Muscle of leg (tissue), 3 donors: ENCODE measurements at regions not wholly inside any gene's neighbourhood (a gene's known extent, or its start where the extent isn't known, plus 50 kb on each side); places are given as distances from the start of the nearest gene placed in this dataset.

Source experiments
- DNase-seq: peaks from one replicate; pipeline ENCODE4 v3.0.0; 2013
- H3K27ac ChIP-seq: one replicate; pipeline ENCODE4 v1.5.1; 2013; ENCODE audit warnings: mild to moderate bottlenecking, low read length, control low read depth
- H3K27me3 ChIP-seq: one replicate; pipeline ENCODE4 v1.6.1; 2013; ENCODE audit warnings: low read length; ENCODE audit not compliant: control insufficient read depth, insufficient read depth
- H3K36me3 ChIP-seq: one replicate; pipeline ENCODE4 v1.6.1; 2013; ENCODE audit warnings: low read length; ENCODE audit not compliant: control insufficient read depth, insufficient read depth
- H3K4me1 ChIP-seq: one replicate; pipeline ENCODE4 v1.6.1; 2013; ENCODE audit warnings: low read length; ENCODE audit not compliant: control insufficient read depth, insufficient read depth
- H3K4me3 ChIP-seq: one replicate; pipeline ENCODE4 v1.5.1; 2013; ENCODE audit warnings: low read length, control low read depth
- H3K9me3 ChIP-seq: replicated peaks from 2 replicates; pipeline ENCODE4 v1.6.1; 2013; ENCODE audit warnings: low read depth, low read length; ENCODE audit not compliant: control insufficient read depth
- WGBS: methylation state at CpG from one replicate; pipeline ENCODE4 v1.1.5; 2013; ENCODE audit warnings: missing lambda C conversion rate; ENCODE audit not compliant: insufficient coverage; 5-methylcytosine and 5-hydroxymethylcytosine counted together

- DNase-seq, result no peak
- WGBS, result 80% methylated on average over 7 of the region's 20 CpGs
- no peaks in the 10 kb centered on the region for H3K36me3 ChIP-seq
- no peaks in the 10 kb centered on the region for H3K9me3 ChIP-seq
- no peak overlapping the region for H3K4me3 ChIP-seq
- H3K27me3 ChIP-seq, result peaks cover 6% of the 10 kb centered on the region
- H3K4me1 ChIP-seq, result no peaks in the 10 kb centered on the region
- H3K27ac ChIP-seq, result no peak overlapping the region
These were observed 49.8 kb upstream of the OLFM1 start for GRCh38 chr9:135037521-135038250.
